22Rv1 (cell line): ENCODE measurements at regions not wholly inside any gene's neighbourhood (a gene's known extent, or its start where the extent isn't known, plus 50 kb on each side); places are given as distances from the start of the nearest gene placed in this dataset.

ENCODE experiments used
- ZFX ChIP-seq: fragments of 450-650 bp; IDR thresholded peaks from 2 replicates; pipeline ENCODE4 v1.6.1; 2017; ENCODE audit warnings: antibody characterized with exemption, borderline replicate concordance
- TF ChIP-seq, protein P1 (sequence below): fragments of 450-650 bp; IDR thresholded peaks from 2 replicates; pipeline ENCODE4 v1.5.1; 2017; ENCODE audit warnings: mild to moderate bottlenecking

DNA sequence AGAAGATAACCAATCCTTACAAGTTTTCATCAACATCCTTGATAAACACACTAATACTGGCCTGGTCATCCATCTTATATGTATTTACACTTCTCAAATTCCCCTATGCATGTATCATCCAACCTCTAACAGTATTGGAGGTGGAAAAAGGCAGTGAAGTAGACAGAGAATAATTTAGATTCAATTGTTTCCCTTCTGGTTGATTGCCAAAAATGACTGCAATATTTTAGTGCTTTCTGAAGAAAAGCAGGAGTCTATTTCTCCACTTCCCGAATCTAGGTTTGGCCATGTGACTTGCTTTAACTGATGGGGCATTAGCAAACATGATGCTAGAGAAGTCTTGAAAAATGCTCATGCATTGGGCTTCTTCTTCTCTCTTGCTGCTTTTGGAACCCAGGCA is 78.3 kb upstream of the METAP2 start:
- TF ChIP-seq, protein P1, sequence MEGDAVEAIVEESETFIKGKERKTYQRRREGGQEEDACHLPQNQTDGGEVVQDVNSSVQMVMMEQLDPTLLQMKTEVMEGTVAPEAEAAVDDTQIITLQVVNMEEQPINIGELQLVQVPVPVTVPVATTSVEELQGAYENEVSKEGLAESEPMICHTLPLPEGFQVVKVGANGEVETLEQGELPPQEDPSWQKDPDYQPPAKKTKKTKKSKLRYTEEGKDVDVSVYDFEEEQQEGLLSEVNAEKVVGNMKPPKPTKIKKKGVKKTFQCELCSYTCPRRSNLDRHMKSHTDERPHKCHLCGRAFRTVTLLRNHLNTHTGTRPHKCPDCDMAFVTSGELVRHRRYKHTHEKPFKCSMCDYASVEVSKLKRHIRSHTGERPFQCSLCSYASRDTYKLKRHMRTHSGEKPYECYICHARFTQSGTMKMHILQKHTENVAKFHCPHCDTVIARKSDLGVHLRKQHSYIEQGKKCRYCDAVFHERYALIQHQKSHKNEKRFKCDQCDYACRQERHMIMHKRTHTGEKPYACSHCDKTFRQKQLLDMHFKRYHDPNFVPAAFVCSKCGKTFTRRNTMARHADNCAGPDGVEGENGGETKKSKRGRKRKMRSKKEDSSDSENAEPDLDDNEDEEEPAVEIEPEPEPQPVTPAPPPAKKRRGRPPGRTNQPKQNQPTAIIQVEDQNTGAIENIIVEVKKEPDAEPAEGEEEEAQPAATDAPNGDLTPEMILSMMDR, result no peak
- TF ChIP-seq ZFX, result no peak
